Omental fat pad (tissue), 3 donors: ENCODE measurements at regions not wholly inside any gene's neighbourhood (a gene's known extent, or its start where the extent isn't known, plus 50 kb on each side); places are given as distances from the start of the nearest gene placed in this dataset.
"Not testable (repeated sequence)": the region's sequence is repeated elsewhere in the genome, so short reads cannot be mapped to it uniquely, and the experiment has no call there.

Source experiments
- ATAC-seq: fragments of 150-250 bp; one replicate; pipeline ENCODE4 v1.9.1; 2016; ENCODE audit warnings: mild to moderate bottlenecking, moderate library complexity; ENCODE audit not compliant: low FRiP score
- DNase-seq: peaks from one replicate; pipeline ENCODE4 v3.0.0-alpha.2; 2019; ENCODE audit warnings: low spot score
- CTCF ChIP-seq, 3 donors: fragments of 450-650 bp; IDR thresholded peaks; one replicate each; pipeline ENCODE4 v1.5.1; 2016 to 2017; ENCODE audit warnings: antibody characterized with exemption in 3 of 3, mild to moderate bottlenecking in 3 of 3, moderate library complexity in 2 of 3

DNA sequence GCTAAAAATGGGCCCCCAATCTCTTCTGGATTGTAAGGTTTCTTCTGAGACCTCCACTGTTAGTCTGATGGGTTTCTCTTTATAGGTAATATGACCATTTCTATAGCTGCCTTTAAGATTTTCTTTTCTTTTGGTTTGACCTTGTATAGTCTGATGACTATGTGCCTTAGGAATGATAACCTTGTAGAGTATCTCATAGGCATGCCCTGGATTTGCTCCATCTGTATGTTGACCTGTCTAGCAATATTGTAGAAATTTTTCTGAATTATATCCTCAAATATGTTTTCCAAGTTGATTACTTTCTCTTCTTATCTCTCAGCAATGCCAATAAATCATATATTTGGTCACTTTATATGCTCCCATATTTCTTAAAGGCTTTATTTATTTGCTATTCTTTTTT is 1403.8 kb upstream of the GOT2 start:
- DNase-seq: no peak
- TF ChIP-seq CTCF (IDR thresholded peaks at IDR 0.05): no peak
- ATAC-seq: no peak

- no peak for ATAC-seq
Observed at GRCh38 chr16:60127196-60127595, 1393.1 kb upstream of the GOT2 start.

GRCh38 chr16:60126115-60126514 is 1392.0 kb upstream of the GOT2 start:
- not testable (repeated sequence) for DNase-seq, ATAC-seq

More at GRCh38 chr16:60127196-60127595, 1393.1 kb upstream of the GOT2 start:
- DNase-seq: no peak
- no peak for TF ChIP-seq CTCF (IDR thresholded peaks at IDR 0.05)

- DNase-seq: no peak
- no peak for TF ChIP-seq CTCF (IDR thresholded peaks at IDR 0.05)
- no peak for ATAC-seq
Observed at GRCh38 chr16:60123392-60124023, 1389.4 kb upstream of the GOT2 start.

DNA sequence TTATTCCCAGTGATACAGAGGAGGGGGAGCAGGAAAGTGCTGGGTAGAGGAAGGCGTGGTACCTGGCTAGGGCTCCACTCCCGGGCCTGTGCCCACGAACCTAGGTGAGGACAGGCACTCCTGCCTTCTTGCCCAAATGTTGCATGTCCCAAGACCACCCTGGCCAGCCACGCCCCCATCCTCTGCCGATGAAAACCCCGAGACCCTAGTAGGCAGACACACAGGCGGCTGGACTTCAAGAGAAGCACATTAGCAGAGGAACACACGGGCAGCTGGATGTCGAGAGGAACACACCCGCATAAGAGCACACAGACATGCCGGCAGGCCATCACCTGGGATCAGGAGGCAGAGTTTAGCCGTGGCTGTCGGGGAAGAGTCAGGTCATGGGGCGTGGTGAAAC is 1386.5 kb upstream of the GOT2 start:
- ATAC-seq (no peak), DNase-seq (no peak)
- no peak for TF ChIP-seq CTCF (IDR thresholded peaks at IDR 0.05)

DNA sequence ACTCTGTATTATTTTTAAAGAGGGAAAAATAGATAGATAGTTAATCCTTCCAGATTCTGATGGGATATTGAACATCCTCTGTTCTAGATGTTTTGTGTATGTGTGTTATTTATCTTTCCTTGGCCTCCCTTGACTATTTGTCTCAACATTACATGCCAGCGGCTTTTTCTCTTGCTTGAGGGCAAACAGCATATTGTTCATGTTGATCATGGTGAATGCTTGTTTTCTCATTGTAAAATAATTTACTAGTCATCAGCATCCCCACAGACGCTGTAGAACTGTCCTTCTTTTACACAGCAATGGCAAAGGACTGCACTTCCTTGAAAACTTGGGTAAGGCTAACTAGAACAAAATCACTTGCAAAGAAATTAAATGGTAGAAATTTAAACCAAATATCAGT is 1376.4 kb upstream of the GOT2 start:
- DNase-seq: no peak
- ATAC-seq: no peak
- no peak for TF ChIP-seq CTCF (IDR thresholded peaks at IDR 0.05)

GRCh38 chr16:60107871-60108270 is 1373.8 kb upstream of the GOT2 start:
- DNase-seq (no peak), ATAC-seq (no peak)
- no peak for TF ChIP-seq CTCF (IDR thresholded peaks at IDR 0.05)
